ENCODE measurements at regions not wholly inside any gene's neighbourhood (a gene's known extent, or its start where the extent isn't known, plus 50 kb on each side); places are given as distances from the start of the nearest gene placed in this dataset.

GRCh38 chr13:64052521-64052920 lies 2636.9 kb upstream of the PCDH20 start:
- H3K27me3 Mint-ChIP-seq (ENCODE audit: low read depth), result no peaks in the 10 kb centered on the region
- ATAC-seq, result peak; percentile 82
- DNase-seq (ENCODE audit: low spot score), result no peak
- TF ChIP-seq FOXK1 (CRISPR knock-in tag; IDR thresholded peaks at IDR 0.05) (no peak), ATF3 (CRISPR knock-in tag; conservative IDR thresholded peaks at IDR 0.05) (no peak), GABPB1 (CRISPR knock-in tag; IDR thresholded peaks at IDR 0.05) (no peak), OVOL2 (CRISPR knock-in tag; IDR thresholded peaks at IDR 0.05; ENCODE audit: borderline replicate concordance) (no peak), ZBTB43 (CRISPR knock-in tag; IDR thresholded peaks at IDR 0.05) (no peak), ZNF416 (CRISPR knock-in tag; IDR thresholded peaks at IDR 0.05) (no peak), EMX1 (CRISPR knock-in tag; IDR thresholded peaks at IDR 0.05) (no peak), NFE2L1 (CRISPR knock-in tag; IDR thresholded peaks at IDR 0.05) (no peak), RORB (CRISPR knock-in tag; IDR thresholded peaks at IDR 0.05) (no peak)
- TF ChIP-seq, protein P1, sequence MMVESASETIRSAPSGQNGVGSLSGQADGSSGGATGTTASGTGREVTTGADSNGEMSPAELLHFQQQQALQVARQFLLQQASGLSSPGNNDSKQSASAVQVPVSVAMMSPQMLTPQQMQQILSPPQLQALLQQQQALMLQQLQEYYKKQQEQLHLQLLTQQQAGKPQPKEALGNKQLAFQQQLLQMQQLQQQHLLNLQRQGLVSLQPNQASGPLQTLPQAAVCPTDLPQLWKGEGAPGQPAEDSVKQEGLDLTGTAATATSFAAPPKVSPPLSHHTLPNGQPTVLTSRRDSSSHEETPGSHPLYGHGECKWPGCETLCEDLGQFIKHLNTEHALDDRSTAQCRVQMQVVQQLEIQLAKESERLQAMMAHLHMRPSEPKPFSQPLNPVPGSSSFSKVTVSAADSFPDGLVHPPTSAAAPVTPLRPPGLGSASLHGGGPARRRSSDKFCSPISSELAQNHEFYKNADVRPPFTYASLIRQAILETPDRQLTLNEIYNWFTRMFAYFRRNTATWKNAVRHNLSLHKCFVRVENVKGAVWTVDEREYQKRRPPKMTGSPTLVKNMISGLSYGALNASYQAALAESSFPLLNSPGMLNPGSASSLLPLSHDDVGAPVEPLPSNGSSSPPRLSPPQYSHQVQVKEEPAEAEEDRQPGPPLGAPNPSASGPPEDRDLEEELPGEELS (CRISPR knock-in tag; IDR thresholded peaks at IDR 0.05), result no peak
- peaks cover 2% of the 10 kb centered on the region; the same call in 1 of the 2 replicates for H3K4me1 Mint-ChIP-seq
- H3K4me3 Mint-ChIP-seq, result no peak overlapping the region
- H3K9me3 Mint-ChIP-seq, result peaks cover 14% of the 10 kb centered on the region
- no peak overlapping the region for H3K27ac Mint-ChIP-seq
- CTCF ChIA-PET, result interaction anchor here (0.6 kb wide), 1 partner anchor 1081 kb away, joined by 3 read pairs; no protein-coding TSS in a partner anchor
- POLR2A ChIA-PET, result no interaction called here
- no peaks in the 10 kb centered on the region for H3K36me3 Mint-ChIP-seq

DNA sequence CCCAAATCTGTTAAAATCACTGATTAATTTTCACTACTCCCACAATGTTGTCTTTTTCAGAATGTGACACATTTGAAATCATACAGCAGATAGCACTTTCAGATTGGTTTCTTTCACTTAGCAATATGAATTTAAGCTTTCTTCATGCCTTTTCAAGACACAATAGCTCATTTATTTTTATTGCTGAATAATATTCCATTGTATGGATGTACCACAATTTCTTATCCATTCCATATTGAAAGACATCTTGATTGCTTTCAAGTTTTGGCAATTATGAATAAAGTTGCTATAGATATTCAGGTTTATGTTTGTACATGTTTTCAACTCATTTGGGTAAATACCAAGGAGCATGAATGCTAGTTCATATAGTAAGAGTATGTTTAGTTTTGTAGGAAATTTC lies 2635.6 kb upstream of the PCDH20 start:
- POLR2A ChIA-PET, result no interaction called here
- DNase-seq (ENCODE audit: low spot score) (no peak), ATAC-seq (no peak)
- Mint-ChIP-seq H3K36me3 (no peaks in the 10 kb centered on the region), H3K4me3 (no peak overlapping the region), H3K27me3 (ENCODE audit: low read depth) (no peaks in the 10 kb centered on the region), H3K9me3 (peaks cover 14% of the 10 kb centered on the region), H3K4me1 (peaks cover 7% of the 10 kb centered on the region), H3K27ac (no peak overlapping the region)
- TF ChIP-seq, protein P2, sequence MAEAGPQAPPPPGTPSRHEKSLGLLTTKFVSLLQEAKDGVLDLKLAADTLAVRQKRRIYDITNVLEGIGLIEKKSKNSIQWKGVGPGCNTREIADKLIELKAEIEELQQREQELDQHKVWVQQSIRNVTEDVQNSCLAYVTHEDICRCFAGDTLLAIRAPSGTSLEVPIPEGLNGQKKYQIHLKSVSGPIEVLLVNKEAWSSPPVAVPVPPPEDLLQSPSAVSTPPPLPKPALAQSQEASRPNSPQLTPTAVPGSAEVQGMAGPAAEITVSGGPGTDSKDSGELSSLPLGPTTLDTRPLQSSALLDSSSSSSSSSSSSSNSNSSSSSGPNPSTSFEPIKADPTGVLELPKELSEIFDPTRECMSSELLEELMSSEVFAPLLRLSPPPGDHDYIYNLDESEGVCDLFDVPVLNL (CRISPR knock-in tag; IDR thresholded peaks at IDR 0.05; ENCODE audit: borderline replicate concordance, low read depth), result no peak
- TF ChIP-seq ZSCAN18 (CRISPR knock-in tag; IDR thresholded peaks at IDR 0.05) (no peak), RELA (CRISPR knock-in tag; IDR thresholded peaks at IDR 0.05; ENCODE audit: borderline replicate concordance) (no peak), TEAD4 (CRISPR knock-in tag; IDR thresholded peaks at IDR 0.05) (no peak), ZNF138 (CRISPR knock-in tag; conservative IDR thresholded peaks at IDR 0.05) (no peak), ZNF317 (CRISPR knock-in tag; IDR thresholded peaks at IDR 0.05; ENCODE audit: borderline replicate concordance, low read depth) (no peak), MYBL2 (CRISPR knock-in tag; IDR thresholded peaks at IDR 0.05) (no peak), GRHL2 (CRISPR knock-in tag; IDR thresholded peaks at IDR 0.05; ENCODE audit: insufficient replicate concordance, severe bottlenecking) (no peak), ZNF396 (CRISPR knock-in tag; IDR thresholded peaks at IDR 0.05; ENCODE audit: borderline replicate concordance) (no peak), HMGA2 (CRISPR knock-in tag; IDR thresholded peaks at IDR 0.05) (no peak), ZNF232 (CRISPR knock-in tag; IDR thresholded peaks at IDR 0.05) (no peak), MLX (CRISPR knock-in tag; IDR thresholded peaks at IDR 0.05) (no peak), EMX1 (CRISPR knock-in tag; IDR thresholded peaks at IDR 0.05) (no peak), NR3C1 (CRISPR knock-in tag; conservative IDR thresholded peaks at IDR 0.05; ENCODE audit: low read depth) (no peak)
- TF ChIP-seq, protein P3, sequence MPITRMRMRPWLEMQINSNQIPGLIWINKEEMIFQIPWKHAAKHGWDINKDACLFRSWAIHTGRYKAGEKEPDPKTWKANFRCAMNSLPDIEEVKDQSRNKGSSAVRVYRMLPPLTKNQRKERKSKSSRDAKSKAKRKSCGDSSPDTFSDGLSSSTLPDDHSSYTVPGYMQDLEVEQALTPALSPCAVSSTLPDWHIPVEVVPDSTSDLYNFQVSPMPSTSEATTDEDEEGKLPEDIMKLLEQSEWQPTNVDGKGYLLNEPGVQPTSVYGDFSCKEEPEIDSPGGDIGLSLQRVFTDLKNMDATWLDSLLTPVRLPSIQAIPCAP (CRISPR knock-in tag; IDR thresholded peaks at IDR 0.05), result no peak
- TF ChIP-seq, protein P4, sequence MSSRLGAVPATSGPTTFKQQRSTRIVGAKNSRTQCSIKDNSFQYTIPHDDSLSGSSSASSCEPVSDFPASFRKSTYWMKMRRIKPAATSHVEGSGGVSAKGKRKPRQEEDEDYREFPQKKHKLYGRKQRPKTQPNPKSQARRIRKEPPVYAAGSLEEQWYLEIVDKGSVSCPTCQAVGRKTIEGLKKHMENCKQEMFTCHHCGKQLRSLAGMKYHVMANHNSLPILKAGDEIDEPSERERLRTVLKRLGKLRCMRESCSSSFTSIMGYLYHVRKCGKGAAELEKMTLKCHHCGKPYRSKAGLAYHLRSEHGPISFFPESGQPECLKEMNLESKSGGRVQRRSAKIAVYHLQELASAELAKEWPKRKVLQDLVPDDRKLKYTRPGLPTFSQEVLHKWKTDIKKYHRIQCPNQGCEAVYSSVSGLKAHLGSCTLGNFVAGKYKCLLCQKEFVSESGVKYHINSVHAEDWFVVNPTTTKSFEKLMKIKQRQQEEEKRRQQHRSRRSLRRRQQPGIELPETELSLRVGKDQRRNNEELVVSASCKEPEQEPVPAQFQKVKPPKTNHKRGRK (CRISPR knock-in tag; IDR thresholded peaks at IDR 0.05; ENCODE audit: borderline replicate concordance), result no peak
- CTCF ChIA-PET, result no interaction called here
